Ureter (tissue), 1 donor: ENCODE measurements at regions not wholly inside any gene's neighbourhood (a gene's known extent, or its start where the extent isn't known, plus 50 kb on each side); places are given as distances from the start of the nearest gene placed in this dataset.

Source experiments
- DNase-seq: peaks from one replicate; pipeline ENCODE4 v3.0.0-alpha.2; 2020; ENCODE audit warnings: low spot score
- donor health status: DM: yes; HTN: yes; CAD: no.

DNA sequence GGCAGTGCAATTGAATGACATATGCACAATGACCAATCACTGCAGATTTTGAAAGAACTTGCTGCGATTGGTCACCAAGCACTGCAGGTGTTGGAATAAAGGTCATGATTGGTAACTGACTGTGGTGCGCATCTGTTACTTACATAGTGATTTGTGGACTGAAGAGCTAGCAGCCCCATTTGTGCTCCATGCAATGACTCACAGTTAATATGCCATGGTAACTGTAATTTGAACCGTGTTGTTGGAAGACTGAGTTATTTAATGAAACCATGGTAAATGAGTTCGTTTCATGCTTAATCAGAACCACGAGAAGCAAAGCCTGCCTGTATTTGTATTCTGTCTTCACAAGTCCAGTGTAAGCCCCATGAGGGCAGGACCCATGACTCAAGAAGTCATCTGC lies 220.5 kb downstream of the TJP1 start:
- no peak for DNase-seq

DNA sequence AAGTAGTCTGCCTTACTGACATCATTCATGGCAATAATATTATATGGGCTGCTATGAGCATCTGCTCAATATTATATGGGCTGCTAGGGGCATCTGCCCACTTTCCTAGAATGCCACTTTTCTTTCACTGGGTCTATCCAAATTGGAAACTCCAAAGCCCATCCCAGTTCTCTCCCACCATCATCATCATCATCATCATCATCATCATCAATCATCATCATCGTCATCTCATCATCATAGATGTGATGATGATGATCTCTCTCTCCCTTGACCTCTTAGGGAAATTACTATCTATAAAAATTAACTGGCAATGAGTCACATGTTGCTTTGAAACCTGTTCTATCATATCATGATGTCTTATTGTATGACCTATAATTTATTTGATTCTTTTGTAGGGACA lies 222.0 kb downstream of the TJP1 start:
- DNase-seq = no peak

DNA sequence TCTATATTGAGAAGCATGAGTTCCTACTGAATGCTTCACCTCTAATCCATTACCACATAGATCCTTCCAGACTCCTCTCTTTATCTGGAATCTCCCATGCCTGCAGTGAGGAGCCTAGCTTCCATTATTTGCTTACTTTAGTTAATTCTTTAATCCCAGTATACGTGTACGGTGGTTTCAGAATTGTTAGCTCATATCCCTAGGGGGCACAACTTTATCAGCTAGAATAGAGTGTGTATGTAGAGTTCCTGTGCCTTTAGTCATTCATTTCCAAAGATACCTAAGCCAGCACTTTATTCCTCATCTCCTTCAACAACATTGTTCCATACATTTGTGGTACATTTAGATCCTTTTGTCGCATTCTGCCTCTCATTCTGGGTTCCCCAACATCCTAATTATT lies 226.0 kb downstream of the TJP1 start:
- no peak for DNase-seq

DNA sequence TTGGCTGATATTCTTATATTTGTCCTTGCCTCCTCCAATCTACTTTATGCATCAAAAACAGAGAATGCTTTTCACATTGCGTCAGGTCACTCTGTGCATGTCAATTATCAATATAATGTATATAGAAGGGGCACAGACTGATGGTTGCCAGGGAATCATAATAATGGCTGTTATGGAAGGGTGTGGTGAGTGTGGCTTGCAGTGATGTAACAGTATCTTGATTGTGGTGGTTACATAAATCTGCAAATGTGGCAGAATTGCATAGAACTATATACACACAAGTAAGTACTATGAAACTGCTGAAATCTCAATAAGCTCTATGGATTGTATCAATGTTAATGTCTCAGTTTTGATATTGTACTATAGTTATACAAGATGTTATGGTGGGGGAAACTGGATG lies 228.6 kb downstream of the TJP1 start:
- no peak for DNase-seq

DNA sequence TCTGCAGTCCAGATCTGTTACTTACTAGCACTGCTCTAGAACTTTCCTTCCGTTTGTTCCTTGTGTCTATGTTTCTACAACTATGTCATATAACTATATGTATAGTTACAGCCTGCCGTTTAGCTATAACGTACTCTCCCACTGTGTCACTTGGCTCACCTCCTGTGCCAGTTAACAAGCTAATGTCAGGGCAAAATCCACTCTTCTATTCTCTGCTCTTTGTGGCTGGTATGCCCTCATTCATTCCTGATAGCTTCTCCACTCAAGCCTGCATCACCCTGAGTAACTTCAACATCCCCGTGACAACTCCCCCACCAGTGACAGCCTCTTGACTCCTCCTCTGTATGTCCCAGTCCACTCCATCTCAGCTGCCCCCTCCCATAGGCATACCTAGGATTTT lies 229.2 kb downstream of the TJP1 start:
- no peak for DNase-seq

DNA sequence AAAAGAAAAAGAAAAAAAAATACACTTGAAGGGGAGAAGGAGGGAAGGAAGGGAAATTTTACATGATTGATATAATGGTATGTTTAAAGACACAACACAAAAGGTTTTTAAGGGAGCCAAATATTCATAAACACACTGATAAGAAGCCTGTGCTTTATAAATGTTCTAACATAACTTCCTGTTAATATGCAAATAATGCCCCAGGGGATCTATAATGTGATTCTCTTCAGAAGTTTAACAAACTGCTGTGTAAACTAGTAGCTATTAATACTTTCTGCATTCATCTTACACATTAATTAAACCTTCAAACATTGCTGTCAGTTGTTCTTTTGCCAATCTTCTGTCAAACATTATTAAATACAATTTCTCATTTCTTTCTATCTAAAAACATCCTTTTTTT lies 231.6 kb downstream of the TJP1 start:
- no peak for DNase-seq

DNA sequence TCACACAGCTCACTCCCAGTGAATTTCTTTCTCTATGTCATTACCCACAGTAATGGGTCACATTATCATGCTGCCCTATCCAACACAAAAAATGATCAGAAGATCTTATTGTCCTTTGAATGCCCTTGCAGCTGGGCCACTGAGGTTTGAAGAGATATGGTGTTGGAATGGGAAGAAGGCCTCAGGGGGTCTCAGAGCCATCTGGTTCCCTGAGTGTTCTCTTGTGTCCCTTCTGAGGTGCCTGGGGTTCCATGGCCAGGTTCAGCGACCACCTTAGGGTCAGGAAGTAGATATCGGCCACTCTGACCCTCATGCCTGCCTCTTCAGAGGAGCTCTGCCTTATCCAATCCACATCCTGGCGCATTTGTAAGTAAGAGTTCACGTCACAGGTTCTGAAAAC lies 232.3 kb downstream of the TJP1 start:
- no peak for DNase-seq

DNA sequence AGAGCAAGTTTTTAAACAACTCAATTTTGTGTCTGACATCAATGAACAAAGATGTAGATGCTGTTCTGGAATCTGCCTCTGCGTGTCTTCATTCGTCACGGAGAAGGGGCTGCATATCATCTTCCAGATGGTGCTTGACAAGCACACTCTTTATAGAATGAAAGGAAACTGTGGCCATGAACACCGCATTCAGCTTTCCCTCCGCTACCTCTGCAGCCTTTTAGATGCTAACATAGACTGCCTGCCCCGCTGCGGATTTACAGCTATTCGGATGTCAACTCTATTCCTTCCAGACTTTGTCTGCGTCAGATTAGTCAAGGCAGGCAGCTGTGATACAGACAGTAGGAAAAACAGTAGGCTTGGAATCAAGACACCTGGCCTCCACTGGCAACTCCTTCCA lies 232.9 kb downstream of the TJP1 start:
- DNase-seq = no peak

DNA sequence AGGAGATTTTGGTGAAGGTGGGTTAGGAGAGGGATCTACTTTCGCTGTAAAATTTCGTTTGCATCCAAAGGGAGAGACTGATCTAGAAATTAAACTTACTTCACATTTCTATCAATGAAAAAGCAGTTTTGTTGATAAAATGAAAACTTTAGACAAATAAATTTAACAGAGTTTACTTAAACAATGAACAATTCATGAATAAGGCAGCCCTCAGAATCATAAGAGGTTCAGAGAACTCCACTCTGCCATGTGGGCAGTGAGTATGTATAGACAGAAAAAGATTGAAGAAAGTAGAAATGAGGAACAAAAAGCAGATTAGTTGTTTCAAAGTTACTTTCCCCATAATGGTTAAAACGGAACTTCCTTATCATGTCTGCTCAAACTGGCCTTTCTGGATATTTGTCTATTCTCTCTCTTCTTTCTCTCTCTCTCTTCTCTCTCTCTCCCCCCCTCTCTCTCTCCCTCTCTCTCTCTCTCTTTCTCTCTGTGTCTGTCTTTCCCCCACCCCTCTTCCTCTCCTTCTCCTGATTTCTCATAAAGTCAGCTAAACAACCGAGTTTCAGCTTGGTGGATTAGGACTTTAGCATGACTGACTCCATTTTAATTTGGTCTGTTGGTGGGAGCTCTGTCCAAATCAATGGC lies 248.9 kb downstream of the TJP1 start:
- no peak for DNase-seq

DNA sequence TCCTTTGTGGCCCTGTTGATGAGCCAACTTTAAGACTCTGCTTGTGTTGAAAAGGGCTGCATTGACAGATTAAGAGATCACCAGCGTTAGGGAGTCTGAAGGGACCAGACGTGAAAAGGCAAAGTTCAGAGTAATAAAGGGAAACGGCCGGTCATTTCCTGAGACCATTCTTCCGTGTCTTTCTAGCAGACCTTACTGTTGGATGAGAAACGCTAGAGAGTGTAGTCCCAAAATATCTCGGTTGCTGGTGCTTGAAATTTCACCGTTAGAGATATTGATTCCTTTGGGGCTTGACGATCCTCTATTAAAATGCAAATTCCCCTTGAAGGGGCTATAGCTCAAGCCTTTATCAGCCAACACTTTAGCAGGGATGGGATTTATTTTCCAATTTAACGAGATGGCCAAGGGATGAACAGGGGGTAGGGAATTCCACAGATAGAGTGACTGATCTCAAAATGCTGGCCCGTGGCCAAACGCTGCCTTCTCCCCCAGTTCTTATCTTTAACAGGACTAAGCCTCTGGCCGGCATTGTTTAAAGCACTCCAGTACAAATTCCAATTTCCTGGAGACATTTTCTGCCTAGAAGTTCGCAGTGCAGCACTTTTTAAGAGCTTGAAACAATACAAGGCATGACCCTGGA lies 250.4 kb downstream of the TJP1 start:
- no peak for DNase-seq

DNA sequence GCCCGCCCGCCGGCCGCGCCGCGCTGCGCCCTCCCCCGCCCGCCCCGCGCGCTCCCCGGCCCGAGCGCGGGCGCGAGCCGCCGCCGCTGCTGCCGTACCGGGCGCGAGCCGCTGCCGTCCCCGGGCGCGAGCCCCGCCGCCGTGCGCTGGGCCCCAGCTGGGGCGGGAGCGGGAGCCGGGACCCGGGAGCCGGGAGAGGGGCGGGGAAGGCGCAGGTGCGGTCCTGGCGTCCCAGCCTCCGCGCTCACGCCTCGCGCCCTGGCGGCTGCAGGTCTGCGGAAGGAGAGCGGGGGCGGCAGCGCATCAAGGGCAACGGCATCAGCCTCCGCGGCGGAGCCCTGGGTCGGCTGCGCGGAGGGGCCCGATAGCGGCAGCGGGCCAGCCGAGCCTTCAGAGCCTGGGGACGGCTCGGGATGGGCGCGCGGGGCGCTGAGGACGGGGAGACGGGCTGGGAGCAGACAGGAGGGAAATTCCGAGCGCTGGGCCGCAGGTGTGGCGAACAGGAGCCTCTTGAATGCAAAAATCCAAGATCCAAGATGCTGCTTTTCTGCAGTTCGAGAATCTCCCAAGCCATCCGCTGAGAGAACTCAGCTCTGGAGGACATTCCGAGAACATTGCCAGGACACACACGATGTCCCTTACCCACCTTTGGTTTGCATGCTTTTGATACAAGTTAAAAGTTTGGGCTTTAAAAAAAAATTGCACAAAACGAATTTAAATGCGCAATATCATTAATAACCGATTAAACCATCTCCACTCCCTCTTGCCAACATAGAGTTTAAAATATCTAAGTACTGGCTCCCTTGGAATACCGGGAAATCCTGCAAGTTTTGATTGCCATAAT lies 251.1 kb downstream of the TJP1 start:
- DNase-seq = no peak

DNA sequence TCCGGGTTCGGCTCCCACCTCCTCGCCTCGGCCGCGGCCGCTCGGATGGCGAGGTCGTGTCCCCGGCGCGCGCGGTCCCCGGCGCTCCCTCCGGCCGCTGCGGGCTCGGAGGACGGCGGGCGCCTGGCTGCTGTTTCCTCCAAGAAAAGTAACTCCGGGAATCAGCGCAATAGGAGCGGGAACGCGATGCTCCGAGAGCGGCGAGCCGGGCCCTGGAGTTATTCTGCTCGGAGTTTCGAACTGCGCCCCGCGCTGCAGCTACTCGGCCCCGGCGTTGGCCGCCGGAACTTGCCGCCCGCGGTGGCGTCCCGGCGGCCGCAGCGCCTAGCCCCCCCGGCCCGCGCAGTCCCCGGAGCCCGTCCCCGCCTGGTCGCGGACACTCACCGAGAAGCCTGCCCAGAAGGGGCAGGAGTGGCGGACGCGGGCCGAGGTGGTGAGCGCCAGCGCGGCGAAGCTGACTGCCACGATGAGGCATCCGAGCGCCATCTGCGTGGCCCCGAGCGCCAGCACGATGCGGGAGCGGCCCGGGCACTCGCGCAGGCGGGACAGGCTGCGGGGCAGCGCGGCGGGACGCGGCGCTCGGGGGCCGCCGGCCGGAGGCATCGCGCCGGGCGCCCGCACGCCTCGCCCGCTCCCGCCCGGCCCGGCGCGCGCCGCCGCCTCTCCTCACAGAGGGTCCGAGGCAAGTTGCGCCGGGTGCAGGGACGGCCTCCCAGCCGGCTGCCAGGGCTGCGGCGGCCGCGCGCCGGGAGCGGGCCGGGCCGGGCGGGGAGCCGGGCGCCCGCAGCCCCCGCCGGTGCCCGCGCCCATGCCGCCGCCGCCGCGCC lies 251.9 kb downstream of the TJP1 start:
- DNase-seq = no peak

DNA sequence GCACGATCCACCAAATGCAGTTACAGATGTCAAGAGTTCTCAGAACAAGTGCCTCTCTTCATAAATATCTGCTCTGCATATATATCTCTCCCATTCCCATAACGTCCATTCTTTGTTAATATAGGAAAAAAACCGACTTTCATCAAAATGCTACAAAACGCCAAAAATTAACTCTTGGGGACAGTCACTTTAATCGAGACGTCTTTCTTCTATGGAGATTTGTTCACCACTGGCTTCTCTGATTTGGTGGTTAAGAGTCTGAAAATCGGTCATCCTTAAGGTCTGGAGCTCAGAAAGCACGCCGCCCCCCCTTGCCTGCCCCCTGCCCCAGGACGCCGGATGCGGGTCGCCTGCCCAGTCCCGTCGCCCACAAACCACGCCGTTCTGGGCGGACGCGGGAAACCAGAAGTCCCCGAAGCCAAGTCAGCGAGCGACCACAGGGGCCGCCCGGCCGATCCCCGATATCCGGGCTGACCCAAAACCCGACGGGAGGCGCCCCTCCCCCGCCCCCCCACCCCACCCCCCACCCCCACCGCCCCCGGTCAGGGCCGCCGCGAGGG lies 252.7 kb downstream of the TJP1 start:
- no peak for DNase-seq

DNA sequence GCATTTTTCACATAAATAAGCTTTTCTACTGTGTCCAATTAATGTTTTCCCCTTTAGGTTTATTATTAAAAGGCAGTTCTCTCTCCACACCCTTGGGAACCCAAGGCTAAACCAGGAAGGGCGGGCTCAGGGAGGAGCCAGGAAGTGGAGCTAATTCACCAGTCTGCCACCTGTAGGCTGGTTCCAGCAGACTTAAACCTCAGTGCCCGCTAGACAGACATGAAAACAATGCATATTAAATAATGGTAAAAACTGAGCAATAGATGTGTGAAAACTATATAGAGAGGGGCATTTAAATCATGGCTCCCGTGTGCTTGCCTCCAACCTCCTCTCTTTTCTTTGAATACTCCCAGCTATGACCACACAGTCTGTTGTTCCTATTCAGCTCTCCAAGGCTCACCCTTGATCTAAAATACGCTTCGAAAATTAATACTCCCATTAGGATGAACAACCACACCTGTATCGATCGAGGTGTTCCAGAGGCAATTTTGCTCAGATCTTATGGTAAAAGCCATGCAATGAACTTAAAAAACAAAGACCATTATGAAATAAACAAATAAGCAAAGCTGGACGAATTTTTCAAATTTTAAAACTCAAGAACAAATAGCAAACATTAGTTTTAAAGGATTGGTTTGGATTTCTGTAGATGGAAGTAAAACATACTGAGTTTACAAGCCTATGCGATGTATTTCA lies 253.3 kb downstream of the TJP1 start:
- no peak for DNase-seq

DNA sequence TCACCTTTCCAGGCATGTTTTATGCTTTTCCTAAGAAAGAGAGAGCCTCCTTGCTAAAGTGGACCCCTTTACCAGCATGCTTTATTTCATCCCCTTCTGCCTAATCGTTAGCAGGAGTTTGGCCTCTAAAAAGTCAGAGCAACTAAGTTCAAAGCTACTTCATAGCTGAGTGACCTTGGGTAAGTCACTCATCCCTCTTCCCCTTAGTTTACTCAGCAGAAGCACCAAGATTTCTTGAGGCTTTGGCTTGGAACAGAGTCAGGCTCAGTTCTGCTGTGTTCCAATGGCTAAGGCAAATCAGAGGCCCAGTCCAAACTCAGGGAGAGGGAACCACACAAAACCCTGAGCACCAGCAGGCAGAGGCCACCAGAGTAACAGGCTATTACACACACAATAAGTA lies 254.9 kb downstream of the TJP1 start:
- no peak for DNase-seq

DNA sequence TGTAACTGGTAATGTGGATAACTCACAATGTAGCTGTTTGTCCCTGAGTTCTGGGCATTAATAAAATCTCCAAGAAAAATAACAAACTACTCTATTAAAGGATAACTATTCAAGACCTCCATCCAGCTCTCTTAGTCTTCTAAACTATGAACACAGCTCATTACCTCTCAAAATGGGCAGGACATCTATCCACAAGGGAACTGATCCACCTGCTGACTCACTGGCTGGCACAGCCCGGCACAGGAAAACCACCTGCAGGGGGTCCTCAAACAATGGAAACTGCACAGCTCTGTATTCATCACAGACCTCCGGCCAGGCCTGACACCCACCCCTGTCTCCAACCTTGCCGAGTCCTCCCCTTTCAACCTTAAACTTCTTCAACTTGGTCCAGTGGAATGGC lies 255.4 kb downstream of the TJP1 start:
- DNase-seq = no peak

DNA sequence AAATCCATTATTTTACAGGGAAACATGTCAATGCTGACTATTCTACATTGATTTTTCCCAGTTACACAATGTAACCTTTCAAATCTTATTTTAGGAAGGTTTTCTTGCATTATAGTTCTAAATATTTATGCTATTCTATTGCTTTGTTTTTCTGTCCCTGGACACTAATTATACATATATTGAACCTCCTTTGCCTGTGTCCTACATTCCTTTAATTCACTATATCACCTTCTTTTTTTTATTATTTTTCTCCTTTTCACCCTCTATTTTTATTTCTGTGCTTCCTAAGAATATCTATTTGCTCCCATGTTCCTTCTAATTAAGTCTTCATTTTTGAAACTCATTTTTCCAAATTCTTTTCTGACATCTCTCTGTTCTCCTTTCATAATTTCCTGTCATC lies 259.2 kb downstream of the TJP1 start:
- no peak for DNase-seq

DNA sequence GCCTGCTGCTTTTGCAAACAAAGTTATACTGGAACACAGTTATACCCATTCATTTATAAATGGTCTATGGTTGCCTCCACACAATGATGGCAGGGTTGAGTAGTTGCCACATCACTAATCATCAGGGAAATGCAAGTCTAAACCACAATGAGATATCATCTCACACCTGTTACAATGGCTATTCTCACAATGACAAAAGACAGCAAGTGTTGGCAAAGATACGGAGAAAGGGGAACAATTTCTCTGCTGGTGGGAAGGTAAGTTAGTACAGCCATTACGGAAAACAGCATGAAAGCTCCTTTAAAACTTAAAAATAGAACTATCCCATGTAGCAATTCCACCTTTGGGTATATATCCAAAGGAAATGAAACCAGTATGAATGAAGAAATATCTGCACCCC lies 261.4 kb downstream of the TJP1 start:
- DNase-seq = no peak

DNA sequence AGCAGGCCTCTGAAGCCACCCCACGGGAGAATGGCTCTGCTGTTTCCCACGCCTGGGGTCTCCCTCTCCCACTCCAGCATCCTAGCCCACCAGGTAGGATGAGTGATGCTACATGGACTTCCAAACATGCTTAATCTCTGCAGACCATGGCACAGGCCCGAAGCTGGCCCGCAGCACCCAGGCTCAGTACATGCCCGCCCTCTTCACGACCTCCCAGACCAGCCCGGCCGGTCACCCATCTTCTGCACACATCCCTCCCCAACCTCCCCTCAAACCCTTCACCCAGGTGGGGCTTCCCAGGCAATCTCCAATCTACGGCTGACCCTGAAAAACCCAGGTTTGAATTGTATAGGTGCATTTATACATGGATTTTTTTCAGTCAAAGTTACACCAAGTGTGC lies 264.0 kb downstream of the TJP1 start:
- DNase-seq = no peak

DNA sequence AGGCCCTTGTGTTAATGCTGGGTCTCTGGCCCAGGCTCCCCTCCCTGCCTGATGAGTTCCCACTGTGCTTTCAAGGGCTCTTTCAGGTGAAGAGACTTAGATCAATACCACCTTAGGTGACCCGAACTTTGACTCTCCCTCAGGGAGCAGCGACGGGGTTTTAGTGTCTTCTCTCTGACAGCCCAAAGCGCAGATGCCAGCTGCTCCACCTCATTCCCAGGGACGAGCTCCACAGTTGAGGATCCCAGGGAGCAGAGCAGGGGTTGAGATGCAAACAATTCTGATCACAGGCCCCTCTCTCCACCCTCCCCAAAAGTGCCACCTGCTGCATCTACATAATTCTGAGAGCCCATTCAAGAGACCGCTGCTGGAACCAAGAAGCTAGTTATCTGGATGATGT lies 265.1 kb downstream of the TJP1 start:
- DNase-seq = no peak

DNA sequence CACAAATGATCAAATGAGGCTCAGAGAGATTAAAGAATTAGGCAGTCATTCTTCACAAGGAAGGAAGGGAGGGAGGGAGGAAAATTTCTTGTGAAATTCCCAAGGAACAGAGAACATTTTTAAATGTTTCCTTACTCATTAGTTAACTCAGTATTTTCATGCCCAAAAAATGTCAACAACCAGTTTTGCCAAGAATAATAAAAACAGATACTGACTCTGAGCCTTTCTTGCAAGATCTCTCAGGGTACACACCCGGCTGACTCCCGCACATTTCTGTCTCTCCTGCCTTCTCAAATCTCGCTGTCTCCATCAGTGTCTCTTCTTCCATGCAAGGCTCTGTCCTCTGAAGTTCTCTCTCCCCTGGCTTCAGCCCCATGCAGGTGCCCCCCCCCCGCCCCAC lies 265.9 kb downstream of the TJP1 start:
- no peak for DNase-seq
